ENCODE measurements at regions not wholly inside any gene's neighbourhood (a gene's known extent, or its start where the extent isn't known, plus 50 kb on each side); places are given as distances from the start of the nearest gene placed in this dataset.

DNA sequence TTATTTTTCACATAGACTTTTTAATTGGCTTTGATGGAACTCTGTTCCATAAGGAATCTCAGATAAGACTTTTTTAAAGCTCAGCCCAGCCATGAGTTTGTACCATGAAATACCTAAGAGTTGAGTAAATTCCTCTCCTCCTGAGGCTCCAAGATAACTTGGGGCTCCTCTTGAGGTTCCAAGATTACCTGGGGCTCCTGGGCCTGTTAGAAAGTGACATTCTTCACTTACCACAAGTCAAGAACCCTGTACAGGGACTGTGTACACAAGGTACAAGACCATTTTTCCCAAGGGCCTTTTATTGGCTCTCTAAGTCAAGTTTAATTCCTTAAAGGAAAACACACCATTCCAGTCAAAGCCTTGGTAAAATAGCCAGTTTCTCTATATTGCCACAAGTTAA, 111.3 kb upstream of the PRR20G start:
- DNase-seq (ENCODE audit: low spot score) = no peak

DNA sequence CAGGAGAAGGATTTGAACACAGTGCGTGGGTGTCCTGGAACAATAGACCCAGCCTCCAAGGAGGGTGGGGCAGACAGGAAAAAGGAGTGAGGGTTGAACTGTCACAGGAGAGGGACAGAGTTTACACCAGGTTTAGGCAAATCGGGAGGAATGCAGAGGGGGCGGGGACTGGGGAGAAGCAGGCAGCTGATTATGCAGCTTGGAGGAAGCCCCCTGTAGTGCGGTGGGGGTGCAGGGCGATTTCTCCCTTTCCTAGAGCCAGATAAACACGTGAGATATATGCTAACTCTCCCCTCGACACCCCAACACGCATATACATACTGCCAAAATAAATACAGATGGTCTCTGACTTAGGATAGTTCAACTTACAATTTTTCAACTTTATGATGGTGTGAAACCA, 108.6 kb upstream of the PRR20G start:
- no peak for DNase-seq (ENCODE audit: low spot score)

DNA sequence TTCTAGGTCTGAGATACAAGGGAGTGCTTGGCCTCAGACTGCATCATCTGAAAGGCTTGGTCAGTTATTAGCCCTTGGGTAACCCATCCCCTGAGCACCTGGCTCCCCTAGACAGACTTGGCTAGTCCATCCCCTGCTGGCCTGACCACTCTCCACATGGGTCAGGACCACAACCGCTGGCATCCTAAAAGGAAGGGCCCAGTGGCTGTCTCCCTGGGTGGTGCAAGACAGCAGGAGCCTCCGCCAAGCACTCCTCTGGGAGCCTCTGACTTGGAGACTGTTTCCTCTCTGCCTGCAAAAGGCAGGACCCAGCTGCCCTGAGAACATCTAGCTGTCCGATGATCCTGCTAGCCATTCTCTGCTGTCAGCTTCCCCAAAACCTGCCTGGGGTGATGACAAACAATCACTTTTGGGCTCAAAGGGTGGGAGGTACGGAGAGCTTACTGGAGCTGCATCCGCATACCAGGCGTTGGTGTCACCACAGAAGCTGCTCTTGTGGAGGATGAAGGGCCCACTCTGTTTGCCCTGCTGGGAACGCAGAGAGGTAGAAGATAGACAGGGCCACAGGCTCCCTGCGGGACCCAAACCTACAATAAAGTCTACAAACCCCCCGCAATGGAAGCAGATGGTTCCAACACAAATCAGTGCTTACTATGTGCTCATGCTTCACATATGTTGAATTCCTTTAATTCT, 108.0 kb upstream of the PRR20G start:
- DNase-seq (ENCODE audit: low spot score) = no peak

DNA sequence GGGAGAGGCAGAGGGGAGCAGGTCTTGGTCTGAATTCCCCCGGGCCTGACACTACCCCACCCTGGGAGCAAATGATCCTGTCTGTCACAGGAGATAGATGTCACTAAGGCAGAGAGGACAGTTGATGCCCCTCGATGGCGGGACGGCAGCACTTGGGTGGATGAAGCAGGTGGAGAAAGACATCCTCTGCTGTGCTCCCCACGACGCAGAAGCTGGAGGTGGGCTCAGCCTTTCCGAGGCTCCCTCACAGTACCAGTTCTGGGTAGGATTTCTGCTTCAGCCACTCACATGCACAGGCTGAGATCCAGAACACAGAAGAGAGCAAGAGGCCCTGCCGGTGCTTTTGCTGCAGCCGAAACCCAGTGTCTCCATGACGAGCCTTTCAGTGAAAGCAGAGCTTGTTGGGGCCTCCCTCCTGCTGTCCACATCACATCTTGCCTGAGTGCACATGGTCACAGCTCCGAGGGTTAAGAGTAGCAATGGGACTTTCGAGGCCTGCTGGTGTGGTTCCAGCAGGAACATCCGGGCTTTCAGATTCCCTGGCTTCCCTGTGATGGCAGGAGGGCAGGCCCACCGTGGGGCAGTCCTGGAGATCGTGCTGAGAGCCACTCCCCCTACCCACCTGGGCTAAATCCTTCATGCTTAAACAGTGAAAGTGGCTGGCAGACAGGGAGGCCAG, 107.3 kb upstream of the PRR20G start:
- DNase-seq (ENCODE audit: low spot score) = no peak

DNA sequence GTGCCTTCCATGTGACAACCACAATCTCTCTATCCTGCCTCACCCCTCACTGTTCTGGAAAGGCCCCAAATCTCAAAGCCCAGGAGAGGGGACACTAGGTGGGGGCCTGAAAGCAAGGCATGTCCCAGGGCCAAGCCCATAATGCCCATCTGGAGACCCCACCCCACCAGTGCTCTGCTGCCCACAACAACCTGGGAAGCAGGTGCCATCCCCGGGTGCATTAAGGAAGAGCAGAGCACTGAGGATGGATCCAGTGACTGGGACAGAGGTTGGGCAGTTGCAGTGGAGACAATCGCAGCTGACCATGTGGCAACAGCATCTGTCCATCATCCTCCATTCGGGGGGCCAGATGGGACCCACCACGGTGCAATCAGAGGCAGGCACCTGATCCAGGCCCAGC, 106.2 kb upstream of the PRR20G start:
- DNase-seq (ENCODE audit: low spot score) = no peak

DNA sequence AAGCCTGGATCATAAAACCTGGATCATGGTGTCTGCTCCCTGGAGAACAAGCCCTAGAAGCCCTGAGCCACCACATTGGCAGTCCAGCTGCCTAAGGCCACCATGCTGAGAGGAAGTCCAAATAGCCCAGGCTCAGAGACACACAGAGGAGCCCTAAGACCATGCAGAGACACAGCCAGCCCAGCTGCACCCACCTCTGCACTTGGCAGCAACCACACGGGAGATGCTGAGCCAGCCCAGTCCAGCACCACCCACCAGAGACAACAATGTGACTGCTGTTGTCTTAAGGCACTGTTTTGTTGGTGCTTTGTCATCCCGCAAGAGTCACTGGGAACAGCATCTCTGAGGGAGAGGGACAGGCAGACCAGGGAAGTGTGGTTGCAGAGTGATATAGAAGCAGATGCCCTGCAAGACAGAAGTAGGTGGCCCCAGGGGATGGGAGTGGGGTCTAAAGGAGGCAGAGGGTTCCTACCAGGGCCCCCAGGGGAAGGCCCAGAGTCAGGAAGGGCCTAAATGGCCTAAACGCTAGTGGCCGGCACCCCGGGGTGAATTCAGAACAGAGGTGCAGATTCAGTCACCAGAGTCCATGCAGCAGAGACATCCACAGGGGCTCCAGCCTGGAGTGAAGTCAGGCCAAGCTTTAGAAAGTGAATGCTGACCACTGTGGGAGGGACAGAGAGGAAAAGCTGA, 105.4 kb upstream of the PRR20G start:
- DNase-seq (ENCODE audit: low spot score) = no peak

DNA sequence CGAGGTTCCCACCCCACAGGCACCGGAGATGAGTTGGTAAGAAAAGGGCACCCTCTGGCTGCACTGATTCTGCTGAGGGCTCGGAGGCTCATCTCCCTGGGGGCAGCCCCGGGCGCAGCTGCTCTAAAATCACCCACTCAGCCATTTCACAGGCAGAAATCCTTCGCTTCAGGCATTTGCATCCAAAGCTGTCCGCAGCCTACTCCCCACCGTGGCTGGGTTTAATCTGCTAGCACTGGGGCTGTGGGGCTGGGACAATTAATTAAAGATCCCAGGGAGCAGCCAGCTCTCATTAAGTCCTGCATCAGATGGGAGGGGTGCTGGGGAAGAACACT, 104.3 kb upstream of the PRR20G start:
- DNase-seq (ENCODE audit: low spot score) = no peak

DNA sequence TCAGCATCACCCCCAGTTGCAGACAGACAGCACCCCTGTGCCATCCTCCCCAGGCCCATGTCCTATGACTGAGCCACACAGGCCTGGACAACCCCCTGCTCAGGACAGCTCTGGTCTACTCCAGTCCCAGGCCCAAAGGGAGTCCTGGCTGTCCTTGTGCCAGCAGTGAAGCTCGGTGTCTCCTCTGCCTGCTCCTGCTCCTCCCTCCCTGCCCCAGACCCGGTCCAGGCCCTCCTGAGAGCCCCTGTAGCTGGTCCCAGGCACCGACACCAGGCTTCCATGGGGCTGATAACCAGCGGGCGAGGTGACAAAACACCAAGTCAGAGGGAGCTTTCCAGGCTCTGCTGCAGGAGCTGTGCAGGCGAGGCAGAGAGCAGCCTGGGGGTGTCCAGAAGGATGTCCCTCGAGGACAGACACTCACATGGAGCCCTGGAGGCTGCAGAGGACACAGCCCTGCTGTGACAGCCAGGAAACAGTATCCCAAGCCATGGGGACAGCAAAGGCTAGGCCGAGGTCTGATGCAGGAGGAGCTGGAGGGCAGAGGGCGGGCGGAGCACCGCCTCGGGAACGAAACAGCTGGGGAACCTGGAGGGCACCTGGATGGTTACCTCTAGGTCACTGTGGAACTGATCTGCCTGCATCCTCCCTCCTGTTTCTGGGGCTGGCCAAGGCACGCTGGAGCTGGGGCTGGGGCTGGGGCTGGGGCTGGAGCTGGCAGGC, 103.8 kb upstream of the PRR20G start:
- DNase-seq (ENCODE audit: low spot score) = no peak

DNA sequence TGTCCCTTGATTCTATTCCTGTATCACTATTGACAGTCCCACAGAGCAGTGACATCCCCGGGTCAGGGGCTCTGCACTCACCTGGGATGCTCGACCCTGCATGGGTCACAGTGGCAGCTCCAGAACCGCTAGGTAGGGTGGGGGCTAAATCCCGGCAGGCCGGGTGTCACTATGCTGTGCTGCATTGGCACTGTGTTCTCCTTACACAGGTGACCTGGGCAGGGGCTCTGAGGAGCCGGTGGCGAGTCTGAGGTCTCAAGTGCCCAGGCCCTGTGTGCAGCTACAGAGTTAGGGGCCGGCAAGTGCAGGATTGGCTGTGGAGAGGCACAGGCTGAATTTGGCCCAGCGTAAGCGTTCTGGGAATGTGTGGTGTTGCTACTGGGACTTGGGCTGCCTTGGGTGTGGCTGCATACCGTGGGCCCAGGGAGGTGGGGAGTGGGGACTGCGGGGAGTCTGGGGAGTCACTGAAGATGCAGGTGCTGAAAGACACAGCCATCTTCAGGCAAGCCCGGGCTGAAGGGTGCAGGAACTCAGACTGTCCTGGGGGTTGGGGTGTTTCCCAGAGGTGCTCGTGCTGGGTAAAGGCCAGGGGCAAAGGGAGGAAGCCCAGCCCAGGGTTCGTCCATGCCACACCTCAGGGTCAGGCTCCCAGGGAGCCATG, 102.6 kb upstream of the PRR20G start:
- DNase-seq (ENCODE audit: low spot score) = no peak

DNA sequence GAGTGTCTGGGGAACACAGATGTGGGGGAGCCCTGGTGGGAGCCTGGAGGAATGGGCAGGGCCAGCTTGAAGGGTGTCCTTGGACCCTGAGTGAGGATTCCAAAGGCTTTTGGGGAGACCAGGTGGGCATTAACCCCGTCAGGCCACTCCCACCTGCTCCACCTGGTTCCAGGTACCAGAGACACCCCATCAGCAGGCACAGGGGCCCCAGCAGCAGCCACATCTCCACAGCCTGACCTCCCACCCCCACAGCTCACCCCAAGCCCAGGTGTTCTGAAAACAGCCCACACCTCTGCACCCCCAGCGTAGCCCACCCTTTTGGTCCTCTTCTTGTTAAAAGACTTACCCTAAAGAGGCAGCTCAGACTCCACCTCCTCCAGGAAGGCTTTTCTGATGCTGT, 102.1 kb upstream of the PRR20G start:
- no peak for DNase-seq (ENCODE audit: low spot score)

DNA sequence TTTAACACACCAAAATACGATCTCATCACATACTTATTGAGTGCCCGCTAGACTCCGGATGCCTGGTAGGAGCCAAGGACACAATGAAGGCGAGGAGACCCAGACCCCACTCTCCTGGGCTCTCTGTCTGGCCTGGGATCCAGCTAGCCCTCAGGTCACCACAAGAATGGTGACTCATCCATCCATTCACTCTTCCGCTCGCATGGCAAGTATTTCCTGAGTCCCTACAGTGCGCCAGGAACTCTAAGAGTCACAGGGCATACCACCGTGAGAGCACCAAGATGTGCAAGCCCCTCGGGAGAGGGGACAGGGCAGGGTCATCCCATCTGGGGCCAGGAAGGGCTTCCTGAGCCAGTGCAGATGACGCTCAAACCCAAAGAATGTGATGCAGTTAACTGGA, 101.6 kb upstream of the PRR20G start:
- no peak for DNase-seq (ENCODE audit: low spot score)

DNA sequence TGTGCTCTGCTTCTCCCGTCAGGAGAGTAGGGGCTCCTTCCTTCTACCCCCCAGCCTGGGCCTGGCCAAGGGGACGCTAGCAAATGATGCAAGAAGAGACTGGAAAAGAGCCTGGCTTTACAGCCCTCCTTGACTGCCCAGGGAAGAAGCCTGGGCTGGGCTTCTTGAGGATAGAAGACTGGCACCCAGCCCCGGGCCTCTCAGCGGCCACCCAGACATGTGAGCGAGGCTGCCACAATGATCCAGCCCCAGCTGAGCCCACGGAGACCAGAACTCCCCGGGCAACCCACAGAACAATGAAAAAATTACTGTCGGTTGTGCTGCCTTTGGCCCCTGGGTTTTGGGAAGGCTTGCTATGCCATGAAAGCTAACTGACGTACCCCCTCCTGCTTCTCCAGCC, 100.6 kb upstream of the PRR20G start:
- no peak for DNase-seq (ENCODE audit: low spot score)

DNA sequence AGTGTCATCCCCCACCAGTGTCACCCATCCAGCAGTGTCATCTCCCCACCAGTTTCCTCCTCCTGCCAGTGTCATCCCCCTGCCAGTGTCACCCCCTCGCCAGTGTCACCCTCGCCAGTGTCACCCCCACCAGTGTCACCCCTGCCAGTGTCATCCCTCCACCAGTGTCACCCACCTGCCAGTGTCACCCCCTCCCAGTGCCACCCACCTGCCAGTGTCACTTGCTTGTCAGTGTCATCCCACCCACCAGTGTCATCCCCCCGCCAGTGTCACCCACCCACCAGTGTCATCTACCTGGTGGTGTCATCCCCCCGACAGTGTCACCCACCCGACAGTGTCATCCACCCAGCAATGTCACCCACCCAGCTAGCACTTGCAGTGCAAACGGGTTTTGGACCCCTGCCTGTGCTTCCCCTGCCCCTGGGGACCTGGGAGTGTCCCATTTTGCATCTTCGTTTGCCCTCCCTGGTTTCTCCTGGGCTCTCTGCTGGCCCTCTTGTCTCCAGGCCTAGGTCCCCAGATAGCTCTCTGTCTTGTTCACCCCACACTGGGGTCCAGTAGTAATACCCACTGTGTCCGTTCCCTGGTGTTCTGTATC, 99.8 kb upstream of the PRR20G start:
- DNase-seq (ENCODE audit: low spot score) = no peak

DNA sequence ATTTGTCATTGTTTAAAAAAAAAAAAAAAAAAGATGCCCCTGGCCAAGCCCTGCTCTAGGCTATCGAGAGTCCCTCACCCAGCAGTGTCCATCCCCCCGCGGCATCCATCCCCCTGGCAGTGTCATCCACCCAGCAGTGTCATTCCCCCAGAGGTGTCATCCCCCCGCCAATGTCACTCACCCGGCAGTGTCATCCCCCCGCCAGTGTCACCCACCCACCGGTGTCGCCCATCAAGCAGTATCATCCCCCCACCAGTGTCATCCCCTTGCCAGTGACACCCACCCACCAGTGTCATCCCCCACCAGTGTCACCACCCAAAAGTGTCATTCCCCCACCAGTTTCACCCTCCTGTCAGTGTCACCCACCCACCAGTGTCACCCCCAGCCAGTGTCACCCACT, 99.3 kb upstream of the PRR20G start:
- no peak for DNase-seq (ENCODE audit: low spot score)

DNA sequence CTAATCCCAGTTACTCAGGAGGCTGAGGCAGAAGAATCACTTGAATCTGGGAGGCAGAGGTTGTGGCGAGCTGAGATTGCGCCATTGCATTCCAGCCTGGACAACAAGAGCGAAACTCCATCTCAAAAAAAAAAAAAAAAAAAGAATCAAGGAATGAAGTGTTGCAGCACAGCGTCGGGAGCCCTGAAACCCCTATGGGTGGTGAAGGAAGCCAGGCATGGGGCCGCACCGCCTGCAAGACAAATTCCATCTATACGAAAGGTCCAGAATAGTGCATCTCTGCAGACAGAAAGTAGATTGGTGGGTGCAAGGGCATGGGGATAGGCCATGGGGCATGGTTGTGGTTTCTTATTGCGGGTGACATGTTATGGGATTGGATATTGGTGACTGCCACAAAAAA, 98.6 kb upstream of the PRR20G start:
- no peak for DNase-seq (ENCODE audit: low spot score)

DNA sequence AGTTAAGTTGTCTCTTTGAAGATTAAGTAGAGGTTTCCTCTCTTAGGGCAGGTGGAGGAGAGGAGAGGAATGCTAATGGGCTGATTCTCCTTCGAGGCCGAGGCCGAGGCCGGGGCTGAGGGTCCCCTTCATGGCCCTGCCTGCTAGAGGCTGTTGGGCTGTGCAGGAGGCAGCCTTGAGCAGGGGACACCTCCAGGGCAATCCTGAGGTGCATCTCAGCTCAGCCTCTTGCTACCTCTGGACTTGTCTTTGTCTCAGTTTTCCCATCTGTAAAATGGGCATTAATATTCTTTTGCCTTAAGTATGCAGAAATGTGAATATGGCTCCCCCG, 97.7 kb upstream of the PRR20G start:
- DNase-seq (ENCODE audit: low spot score) = no peak

DNA sequence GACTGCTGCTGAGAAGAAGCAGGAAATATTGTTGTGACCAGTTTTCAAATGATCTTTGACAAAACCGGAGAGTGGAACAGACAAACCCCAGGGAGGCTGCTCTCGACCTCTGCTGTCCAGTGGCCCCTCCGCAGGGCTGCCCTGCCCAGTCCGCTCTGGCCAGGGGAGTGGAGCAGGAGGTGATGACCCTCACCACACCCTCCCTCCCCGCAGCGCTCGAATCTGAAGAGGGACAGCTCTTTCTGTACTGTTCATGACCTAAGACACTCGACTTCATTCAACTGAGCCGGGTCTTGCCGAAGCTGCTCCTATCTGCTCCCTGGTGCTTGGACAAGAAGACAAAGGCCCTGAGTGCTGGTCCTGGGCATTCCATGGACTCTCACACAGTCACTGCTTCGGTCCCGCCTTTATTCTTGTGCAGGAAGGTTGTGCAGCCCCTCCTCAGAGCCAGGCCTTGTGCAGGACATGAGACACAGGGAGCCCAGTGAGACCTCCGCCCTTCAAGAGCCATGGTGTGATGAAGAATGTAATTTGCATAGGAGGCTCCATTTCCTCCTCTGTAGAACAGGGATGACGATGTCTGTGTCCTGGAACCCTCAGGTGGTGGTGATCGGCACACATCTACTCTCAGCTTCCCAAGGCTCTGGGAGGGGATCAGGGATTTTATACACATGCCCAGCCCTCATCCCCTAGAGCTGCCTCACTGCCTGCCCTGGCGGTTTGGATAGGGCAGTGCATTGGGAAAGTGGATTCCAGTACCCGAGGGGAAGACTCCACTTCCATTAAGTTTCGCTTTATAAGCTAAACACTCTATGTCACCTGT, 97.1 kb upstream of the PRR20G start:
- DNase-seq (ENCODE audit: low spot score) = no peak

DNA sequence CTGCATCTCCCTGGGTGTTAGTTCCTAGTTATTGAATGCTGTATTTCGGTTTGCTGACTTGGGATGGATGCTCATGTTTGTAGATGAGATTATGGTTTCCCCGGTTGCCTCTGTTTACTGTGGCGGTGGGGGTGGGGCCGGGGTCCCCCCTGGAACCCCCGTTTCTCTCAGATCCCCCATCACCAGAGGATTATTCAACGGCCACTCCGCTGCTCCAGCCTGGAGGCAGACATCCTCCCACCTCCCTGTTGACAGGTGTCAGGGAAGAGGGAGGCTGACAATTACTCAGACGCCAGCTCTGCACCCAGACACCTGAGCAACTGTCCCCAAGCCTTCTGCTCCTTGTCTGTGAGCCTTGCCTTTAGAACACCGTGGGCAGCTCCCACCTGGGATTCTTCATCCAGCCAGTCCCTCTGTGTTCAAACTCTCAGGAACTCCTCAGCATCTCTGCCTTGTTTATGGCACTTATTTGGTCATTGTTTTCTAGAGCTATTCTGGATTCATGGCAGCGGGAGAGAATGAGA, 95.9 kb upstream of the PRR20G start:
- DNase-seq (ENCODE audit: low spot score) = no peak

DNA sequence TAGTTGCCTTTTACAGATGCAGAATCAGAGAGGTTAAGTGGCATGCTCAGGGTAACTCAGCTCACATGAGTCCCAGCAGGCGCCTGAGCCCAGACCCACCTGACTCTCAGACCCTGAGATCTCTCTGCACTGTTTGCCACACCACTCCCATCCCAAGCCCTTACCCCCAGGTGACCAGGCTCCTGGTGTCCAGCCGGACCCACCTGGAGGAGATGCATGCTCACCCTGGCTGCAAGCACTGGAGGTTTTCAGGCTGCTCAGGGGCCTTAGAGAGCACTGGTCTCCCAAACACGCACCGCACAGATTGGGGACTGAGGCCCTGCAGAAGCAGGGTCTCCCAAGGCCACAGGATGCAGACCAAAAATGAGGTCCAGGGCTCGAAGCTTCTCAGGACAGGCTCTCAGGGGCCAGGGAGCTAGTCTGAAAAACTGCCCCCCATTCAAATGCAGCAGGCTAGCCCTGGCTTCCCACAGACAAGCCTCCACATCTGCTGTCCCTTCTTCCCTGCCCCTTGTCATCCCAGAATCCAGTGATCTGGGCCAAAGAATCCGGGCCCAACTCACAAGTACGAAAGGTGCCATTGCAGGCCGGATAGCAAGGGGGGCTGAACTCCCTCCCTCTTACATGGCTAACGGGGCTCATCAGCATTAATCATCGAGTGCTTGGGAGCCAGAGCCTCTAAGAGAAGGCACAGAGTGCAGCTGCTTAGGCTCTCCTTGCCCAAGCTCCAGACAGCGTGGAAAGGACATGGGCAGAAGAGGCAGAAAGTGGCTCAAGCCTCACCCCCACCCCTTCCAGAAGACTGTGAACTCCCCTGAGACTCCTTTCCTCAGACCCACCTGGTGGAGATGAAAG, 90.2 kb upstream of the PRR20G start:
- DNase-seq (ENCODE audit: low spot score) = no peak
